GM04504 (cell line): ENCODE measurements at regions not wholly inside any gene's neighbourhood (a gene's known extent, or its start where the extent isn't known, plus 50 kb on each side); places are given as distances from the start of the nearest gene placed in this dataset.
A peak's percentile ranks its signal among the peaks of the same experiment; 100 is the strongest.

ENCODE experiments used
- DNase-seq: peaks from one replicate; pipeline ENCODE4 v3.0.0-alpha.2; 2012; ENCODE audit warnings: low read depth

- DNase-seq: no peak
Observed at GRCh38 chr20:1790386-1790785, 104.8 kb upstream of the SIRPA start.

- no peak for DNase-seq
Observed at GRCh38 chr20:1788044-1788443, 107.2 kb upstream of the SIRPA start.

GRCh38 chr20:1786486-1786885 is 108.7 kb upstream of the SIRPA start:
- no peak for DNase-seq

GRCh38 chr20:1784586-1784985 is 110.6 kb upstream of the SIRPA start:
- no peak for DNase-seq

GRCh38 chr20:1783245-1783644 is 112.0 kb upstream of the SIRPA start:
- no peak for DNase-seq

GRCh38 chr20:1782181-1782580 is 113.0 kb upstream of the SIRPA start:
- no peak for DNase-seq

GRCh38 chr20:1779567-1779966 is 115.6 kb upstream of the SIRPA start:
- no peak for DNase-seq

- no peak for DNase-seq
Observed at GRCh38 chr20:1778338-1778737, 116.9 kb upstream of the SIRPA start.

GRCh38 chr20:1777476-1777820 is 117.8 kb upstream of the SIRPA start:
- DNase-seq: no peak

GRCh38 chr20:1776681-1777475 is 118.3 kb upstream of the SIRPA start:
- peak; percentile 69 for DNase-seq

- peak; percentile 25 for DNase-seq
Observed at GRCh38 chr20:1775117-1775516, 117.5 kb upstream of the SIRPG start.

GRCh38 chr20:1774479-1774878 is 116.9 kb upstream of the SIRPG start:
- DNase-seq: no peak

- DNase-seq: no peak
Observed at GRCh38 chr20:1773816-1774215, 116.2 kb upstream of the SIRPG start.

- DNase-seq: no peak
Observed at GRCh38 chr20:1769491-1769890, 111.9 kb upstream of the SIRPG start.

GRCh38 chr20:1766731-1767130 is 109.2 kb upstream of the SIRPG start:
- no peak for DNase-seq

- DNase-seq: peak; percentile 67
Observed at GRCh38 chr20:1764136-1765033, 106.8 kb upstream of the SIRPG start.

- DNase-seq: no peak
Observed at GRCh38 chr20:1761598-1761997, 104.0 kb upstream of the SIRPG start.

- peak; percentile 83 for DNase-seq
Observed at GRCh38 chr20:1761116-1761515, 103.5 kb upstream of the SIRPG start.

GRCh38 chr20:1758765-1759164 is 101.2 kb upstream of the SIRPG start:
- no peak for DNase-seq

- DNase-seq: no peak
Observed at GRCh38 chr20:1757606-1758512, 100.3 kb upstream of the SIRPG start.

GRCh38 chr20:1757072-1757471 is 99.5 kb upstream of the SIRPG start:
- DNase-seq: no peak

GRCh38 chr20:1754749-1755148 is 97.2 kb upstream of the SIRPG start:
- no peak for DNase-seq
